Panc1 (cell line): ENCODE measurements at regions not wholly inside any gene's neighbourhood (a gene's known extent, or its start where the extent isn't known, plus 50 kb on each side); places are given as distances from the start of the nearest gene placed in this dataset.

Source experiments
- ATAC-seq: fragments of 200-7000 bp; cut with Tn5 transposase; 2 replicates; pipeline ENCODE4 v1.9.1; 2020; ENCODE audit warnings: mild to moderate bottlenecking, moderate library complexity
- BruUV-seq: library from RNA; stranded (reverse); fragments of 400-500 nt; replicated peaks from 2 replicates; lab custom pipeline; 2021; lab: Mats Ljungman, UMichigan
- CTCF ChIA-PET: fragments of 300-600 bp; sonication (Branson Sonifier 250); formaldehyde crosslinking; loops from one replicate; lab custom pipeline; 2022; ENCODE audit warnings: antibody characterized with exemption; lab: Charles Lee
- POLR2A ChIA-PET: fragments of 300-600 bp; sonication (Branson Sonifier 250); formaldehyde crosslinking; loops from one replicate; lab custom pipeline; 2022; ENCODE audit warnings: antibody characterized with exemption; lab: Charles Lee
- DNase-seq: peaks from one replicate; pipeline ENCODE4 v3.0.0-alpha.2; 2010; ENCODE audit warnings: low read depth, low spot score
- H3K27ac ChIP-seq: 2 replicates; pipeline ENCODE4 v1.5.1; 2011; ENCODE audit warnings: mild to moderate bottlenecking, low read length, inconsistent platforms
- H3K27me3 ChIP-seq: fragments of 200-500 bp; sonication (Bioruptor generic); 2 replicates; pipeline ENCODE4 v1.6.0; 2014; ENCODE audit warnings: low read length, inconsistent platforms; ENCODE audit not compliant: control insufficient read depth, insufficient read depth
- H3K36me3 ChIP-seq: fragments of 200-500 bp; sonication (Bioruptor generic); 2 replicates; pipeline ENCODE4 v1.5.1; 2014; ENCODE audit warnings: inconsistent platforms, mild to moderate bottlenecking, low read length, moderate library complexity; ENCODE audit not compliant: control insufficient read depth, insufficient read depth
- H3K4me1 ChIP-seq: 2 replicates; pipeline ENCODE4 v1.5.1; 2011; ENCODE audit warnings: inconsistent platforms, mild to moderate bottlenecking, low read length, moderate library complexity; ENCODE audit not compliant: control insufficient read depth, insufficient read depth
- H3K4me3 ChIP-seq, 2 experiments: 2 replicates each; pipeline ENCODE4 v1.5.1; 2011 to 2012; ENCODE audit warnings: low read depth in 2 of 2, low read length in 2 of 2, mild to moderate bottlenecking in 2 of 2, inconsistent platforms in 1 of 2, moderate library complexity in 1 of 2
- H3K9me3 ChIP-seq: fragments of 200-500 bp; sonication (Bioruptor generic); 2 replicates; pipeline ENCODE4 v1.5.1; 2014; ENCODE audit warnings: low read depth, mild to moderate bottlenecking, inconsistent platforms, low read length, moderate library complexity; ENCODE audit not compliant: control insufficient read depth, insufficient read depth
- CTCF ChIP-seq: fragments of 450-650 bp; IDR thresholded peaks from 2 replicates; pipeline ENCODE4 v1.5.1; 2017; ENCODE audit warnings: mild to moderate bottlenecking
- POLR2AphosphoS5 ChIP-seq: IDR thresholded peaks from 2 replicates; pipeline ENCODE4 v1.6.1; 2012; ENCODE audit warnings: mild to moderate bottlenecking, low read depth, low read length, moderate library complexity
- SIN3A ChIP-seq: IDR thresholded peaks from 2 replicates; pipeline ENCODE4 v1.6.1; 2012; ENCODE audit warnings: low read depth, mild to moderate bottlenecking, low read length, moderate library complexity, borderline replicate concordance; ENCODE audit not compliant: insufficient read depth
- TCF7L2 ChIP-seq: IDR thresholded peaks from 2 replicates; pipeline ENCODE4 v1.6.1; 2011; ENCODE audit warnings: mild to moderate bottlenecking, low read depth, low read length, inconsistent platforms
- in situ Hi-C: cut with HindIII; loops from 2 replicates; pipeline ENCODE4 v1.10.0; 2016; ENCODE audit warnings: low sequenced_read_pairs, low pct_unique_long_range_greater_than_20kb
- intact Hi-C: fragments of 100-400 bp; cut with micrococcal nuclease; formaldehyde crosslinking; loops from one replicate; pipeline ENCODE4 v1.10.0; 2022; ENCODE audit not compliant: unreplicated experiment
- TF ChIP-seq, protein P1 (sequence below), 2 experiments: IDR thresholded peaks; 2 replicates each; pipeline ENCODE4 v1.6.1; 2011 to 2012; ENCODE audit warnings: low read depth in 2 of 2, control low read depth in 1 of 2, low read length in 1 of 2, mild to moderate bottlenecking in 1 of 2, moderate library complexity in 1 of 2; ENCODE audit not compliant: insufficient read depth in 1 of 2

- intact Hi-C loops, result no loop called here
- Histone ChIP-seq H3K27ac (no peak overlapping the region), H3K4me3 (no peak overlapping the region), H3K9me3 (no peaks in the 10 kb centered on the region), H3K27me3 (no peaks in the 10 kb centered on the region), H3K4me1 (no peaks in the 10 kb centered on the region), H3K36me3 (no peaks in the 10 kb centered on the region)
- no peak for TF ChIP-seq SIN3A
- TF ChIP-seq POLR2AphosphoS5, result no peak
- no peak for TF ChIP-seq TCF7L2
- no peak for TF ChIP-seq CTCF
- TF ChIP-seq, protein P1, sequence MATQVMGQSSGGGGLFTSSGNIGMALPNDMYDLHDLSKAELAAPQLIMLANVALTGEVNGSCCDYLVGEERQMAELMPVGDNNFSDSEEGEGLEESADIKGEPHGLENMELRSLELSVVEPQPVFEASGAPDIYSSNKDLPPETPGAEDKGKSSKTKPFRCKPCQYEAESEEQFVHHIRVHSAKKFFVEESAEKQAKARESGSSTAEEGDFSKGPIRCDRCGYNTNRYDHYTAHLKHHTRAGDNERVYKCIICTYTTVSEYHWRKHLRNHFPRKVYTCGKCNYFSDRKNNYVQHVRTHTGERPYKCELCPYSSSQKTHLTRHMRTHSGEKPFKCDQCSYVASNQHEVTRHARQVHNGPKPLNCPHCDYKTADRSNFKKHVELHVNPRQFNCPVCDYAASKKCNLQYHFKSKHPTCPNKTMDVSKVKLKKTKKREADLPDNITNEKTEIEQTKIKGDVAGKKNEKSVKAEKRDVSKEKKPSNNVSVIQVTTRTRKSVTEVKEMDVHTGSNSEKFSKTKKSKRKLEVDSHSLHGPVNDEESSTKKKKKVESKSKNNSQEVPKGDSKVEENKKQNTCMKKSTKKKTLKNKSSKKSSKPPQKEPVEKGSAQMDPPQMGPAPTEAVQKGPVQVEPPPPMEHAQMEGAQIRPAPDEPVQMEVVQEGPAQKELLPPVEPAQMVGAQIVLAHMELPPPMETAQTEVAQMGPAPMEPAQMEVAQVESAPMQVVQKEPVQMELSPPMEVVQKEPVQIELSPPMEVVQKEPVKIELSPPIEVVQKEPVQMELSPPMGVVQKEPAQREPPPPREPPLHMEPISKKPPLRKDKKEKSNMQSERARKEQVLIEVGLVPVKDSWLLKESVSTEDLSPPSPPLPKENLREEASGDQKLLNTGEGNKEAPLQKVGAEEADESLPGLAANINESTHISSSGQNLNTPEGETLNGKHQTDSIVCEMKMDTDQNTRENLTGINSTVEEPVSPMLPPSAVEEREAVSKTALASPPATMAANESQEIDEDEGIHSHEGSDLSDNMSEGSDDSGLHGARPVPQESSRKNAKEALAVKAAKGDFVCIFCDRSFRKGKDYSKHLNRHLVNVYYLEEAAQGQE (IDR thresholded peaks at IDR 0.05; ENCODE audit: insufficient read depth in 1 of 2, low read depth in 2 of 2, low read length in 1 of 2), result no peak
- no peak for ATAC-seq
- ChIA-PET POLR2A (no interaction called here), CTCF (interaction anchor here (0.7 kb wide), 1 partner anchor 766 kb away, joined by 3 read pairs; no protein-coding TSS in a partner anchor)
- in situ Hi-C loops, result no loop called here
- DNase-seq, result no peak
- BruUV-seq, result no TSS peak
Observed at GRCh38 chr4:177092807-177093206, 216.9 kb upstream of the NEIL3 start.

GRCh38 chr4:177093964-177094363 lies 215.7 kb upstream of the NEIL3 start:
- H3K36me3 ChIP-seq, result no peaks in the 10 kb centered on the region
- H3K4me3 ChIP-seq, result no peak overlapping the region
- no peak overlapping the region for H3K27ac ChIP-seq
- TF ChIP-seq, protein P1 (IDR thresholded peaks at IDR 0.05; ENCODE audit: insufficient read depth in 1 of 2, low read depth in 2 of 2, low read length in 1 of 2), result no peak
- no peak for TF ChIP-seq CTCF
- intact Hi-C loops (no loop called here), in situ Hi-C loops (no loop called here)
- DNase-seq, result no peak
- POLR2A ChIA-PET, result interaction anchor here (0.6 kb wide), 1 partner anchor 434 kb away, joined by 6 read pairs; no protein-coding TSS in a partner anchor
- BruUV-seq, result no TSS peak
- H3K4me1 ChIP-seq, result no peaks in the 10 kb centered on the region
- no peaks in the 10 kb centered on the region for H3K27me3 ChIP-seq
- no peak for ATAC-seq
- CTCF ChIA-PET, result no interaction called here
- H3K9me3 ChIP-seq, result no peaks in the 10 kb centered on the region
